HepG2 (cell line): ENCODE measurements at regions not wholly inside any gene's neighbourhood (a gene's known extent, or its start where the extent isn't known, plus 50 kb on each side); places are given as distances from the start of the nearest gene placed in this dataset.

ENCODE experiments used
- ATAC-seq: fragments of 200-7000 bp; cut with Tn5 transposase; 3 replicates; pipeline ENCODE4 v1.9.1; 2020; ENCODE audit warnings: mild to moderate bottlenecking, moderate library complexity
- BruUV-seq: library from RNA; stranded (reverse); fragments of 400-500 nt; replicated peaks from 2 replicates; lab custom pipeline; 2021; lab: Mats Ljungman, UMichigan
- CTCF ChIA-PET: fragments of 300-600 bp; formaldehyde crosslinking; extraction: SDS; loops from one replicate; lab custom pipeline; 2021; ENCODE audit warnings: low total read pairs, inconsistent platforms, low intra/inter-chr PET ratio; lab: Yijun Ruan, JAX
- POLR2A ChIA-PET: fragments of 350-600 bp; sonication (Branson Sonifier 250); formaldehyde crosslinking; loops from one replicate; lab custom pipeline; 2020; ENCODE audit warnings: antibody characterized with exemption, inconsistent platforms; lab: Yijun Ruan, JAX
- DNase-seq: peaks from one replicate; pipeline ENCODE4 v3.0.0-alpha.2; 2015; ENCODE audit warnings: low spot score
- FAIRE-seq: peaks from 3 replicates; lab custom pipeline; 2011; peaks lifted over from hg19 to GRCh38; lab: Jason Lieb, UNC
- H2AFZ ChIP-seq: one replicate; pipeline ENCODE4 v1.6.1; 2011; ENCODE audit warnings: low read length, inconsistent platforms
- H3K27ac ChIP-seq: fragments of 300-600 bp; 3 replicates; pipeline ENCODE4 v1.8.0; 2011; ENCODE audit warnings: mixed run types, mild to moderate bottlenecking, mixed read lengths, low read length, inconsistent platforms; ENCODE audit not compliant: insufficient read depth; ENCODE audit errors: extremely low read length
- H3K27me3 ChIP-seq, 2 experiments: fragments of 200-600 bp in 1 of 2; 2 replicates in 1 of 2; 3 replicates in 1 of 2; pipeline versions ENCODE4 v1.6.0 to v1.8.0; 2011; ENCODE audit warnings: low read length in 2 of 2, mild to moderate bottlenecking in 2 of 2, moderate library complexity in 2 of 2, inconsistent platforms in 1 of 2; ENCODE audit not compliant: insufficient read depth in 2 of 2, control insufficient read depth in 1 of 2
- H3K36me3 ChIP-seq, 2 experiments: fragments of 200-600 bp in 1 of 2; replicated peaks in 1 of 2; 2 replicates in 1 of 2; 3 replicates in 1 of 2; pipeline versions ENCODE4 v1.5.1 to v1.8.0; 2011; ENCODE audit warnings: low read length in 2 of 2, inconsistent platforms in 1 of 2; ENCODE audit not compliant: insufficient read depth in 2 of 2, control insufficient read depth in 1 of 2
- H3K4me1 ChIP-seq: 2 replicates; pipeline ENCODE4 v1.5.1; 2012; ENCODE audit warnings: low read length, inconsistent platforms; ENCODE audit not compliant: insufficient read depth
- H3K4me2 ChIP-seq: 2 replicates; pipeline ENCODE4 v1.6.0; 2011; ENCODE audit warnings: low read depth, low read length, inconsistent platforms
- H3K4me3 ChIP-seq, 3 experiments: fragments of 200-600 bp in 1 of 3; sonication (generic), shearing (Covaris generic) in 1 of 3; replicated peaks in 1 of 3; 2 replicates each; pipeline ENCODE4 v1.5.1; 2011 to 2016; ENCODE audit warnings: low read length in 3 of 3, inconsistent platforms in 2 of 3, low read depth in 2 of 3, mild to moderate bottlenecking in 2 of 3, control low read depth in 1 of 3, mixed read lengths in 1 of 3; ENCODE audit not compliant: insufficient read depth in 1 of 3
- H3K79me2 ChIP-seq: one replicate; pipeline ENCODE4 v1.6.1; 2011; ENCODE audit warnings: low read length, inconsistent platforms; ENCODE audit not compliant: insufficient read depth
- H3K9ac ChIP-seq: 2 replicates; pipeline ENCODE4 v1.6.0; 2011; ENCODE audit warnings: mild to moderate bottlenecking, low read depth, low read length, inconsistent platforms; ENCODE audit not compliant: insufficient read depth
- H3K9me3 ChIP-seq: 2 replicates; pipeline ENCODE4 v1.5.1; 2012; ENCODE audit warnings: mild to moderate bottlenecking, low read length
- H4K20me1 ChIP-seq: 2 replicates; pipeline ENCODE4 v1.6.0; 2011; ENCODE audit warnings: inconsistent platforms, mild to moderate bottlenecking, low read length, moderate library complexity; ENCODE audit not compliant: insufficient read depth
- AGO1 ChIP-seq: fragments of 200-400 bp; formaldehyde crosslinking; IDR thresholded peaks from 2 replicates; pipeline ENCODE4 v1.6.1; 2017; ENCODE audit warnings: mild to moderate bottlenecking, low read depth, low read length, moderate library complexity; ENCODE audit not compliant: poor library complexity, severe bottlenecking
- CHCHD3 ChIP-seq: sonication (generic); formaldehyde crosslinking; IDR thresholded peaks from 2 replicates; pipeline ENCODE4 v1.8.0; 2022; ENCODE audit warnings: mild to moderate bottlenecking, missing genetic modification reagents, moderate library complexity
- CREB3 ChIP-seq: sonication (generic); formaldehyde crosslinking; IDR thresholded peaks from 2 replicates; pipeline ENCODE4 v1.5.0; 2020; ENCODE audit warnings: missing genetic modification reagents
- GTF2F1 ChIP-seq: fragments of 150-350 bp; IDR thresholded peaks from 2 replicates; pipeline ENCODE4 v1.6.1; 2014; ENCODE audit warnings: low read length
- HNRNPLL ChIP-seq: fragments of 200-400 bp; formaldehyde crosslinking; IDR thresholded peaks from 2 replicates; pipeline ENCODE4 v1.6.1; 2017; ENCODE audit warnings: mild to moderate bottlenecking, low read depth, low read length; ENCODE audit not compliant: poor library complexity, severe bottlenecking
- HOXA3 ChIP-seq: sonication (generic); formaldehyde crosslinking; IDR thresholded peaks from 2 replicates; pipeline ENCODE4 v1.5.0; 2020; ENCODE audit warnings: missing genetic modification reagents
- KLF12 ChIP-seq: sonication (generic); formaldehyde crosslinking; IDR thresholded peaks from 2 replicates; pipeline ENCODE4 v1.4.0; 2020; ENCODE audit warnings: missing genetic modification reagents, borderline replicate concordance
- MXI1 ChIP-seq: IDR thresholded peaks from 3 replicates; pipeline ENCODE4 v1.6.1; 2012; ENCODE audit warnings: low read depth, low read length, inconsistent platforms, borderline replicate concordance
- PCBP2 ChIP-seq: fragments of 200-400 bp; formaldehyde crosslinking; optimal IDR thresholded peaks from 2 replicates; pipeline ENCODE3; 2018; ENCODE audit warnings: low read length, low read depth; ENCODE audit not compliant: poor library complexity, severe bottlenecking
- POLR2AphosphoS5 ChIP-seq: IDR thresholded peaks from 2 replicates; pipeline ENCODE4 v1.6.1; 2012; ENCODE audit warnings: low read depth, low read length
- SOX6 ChIP-seq, 2 experiments: fragments of 450-650 bp in 1 of 2; sonication (generic) in 1 of 2; formaldehyde crosslinking in 1 of 2; IDR thresholded peaks; 2 replicates each; pipeline versions ENCODE4 v1.4.0 to v1.6.1; 2017 to 2020; ENCODE audit warnings: antibody characterized with exemption in 1 of 2, mild to moderate bottlenecking in 1 of 2, missing genetic modification reagents in 1 of 2
- TAF15 ChIP-seq: fragments of 200-400 bp; formaldehyde crosslinking; IDR thresholded peaks from one replicate; pipeline ENCODE4 v1.6.1; 2018; ENCODE audit warnings: mild to moderate bottlenecking, low read depth, low read length; ENCODE audit not compliant: poor library complexity, severe bottlenecking
- WIZ ChIP-seq: sonication (generic); formaldehyde crosslinking; IDR thresholded peaks from 2 replicates; pipeline ENCODE4 v1.5.1; 2020; ENCODE audit warnings: mild to moderate bottlenecking, missing genetic modification reagents
- ZBTB33 ChIP-seq: sonication (generic); formaldehyde crosslinking; IDR thresholded peaks from 2 replicates; pipeline ENCODE4 v1.4.0; 2020; ENCODE audit warnings: missing genetic modification reagents
- ZNF30 ChIP-seq: sonication (generic); formaldehyde crosslinking; IDR thresholded peaks from 2 replicates; pipeline ENCODE4 v1.5.0; 2020; ENCODE audit warnings: mild to moderate bottlenecking, missing genetic modification reagents
- ZNF337 ChIP-seq: sonication (generic); formaldehyde crosslinking; IDR thresholded peaks from 2 replicates; pipeline ENCODE4 v1.5.1; 2020; ENCODE audit warnings: missing genetic modification reagents, low read depth, mild to moderate bottlenecking, borderline replicate concordance
- ZNF468 ChIP-seq: sonication (generic); formaldehyde crosslinking; IDR thresholded peaks from 2 replicates; pipeline ENCODE4 v1.8.0; 2022; ENCODE audit warnings: mild to moderate bottlenecking, moderate library complexity, missing genetic modification reagents
- ZNF556 ChIP-seq: sonication (generic); formaldehyde crosslinking; IDR thresholded peaks from 2 replicates; pipeline ENCODE4 v1.4.0; 2020; ENCODE audit warnings: mild to moderate bottlenecking, missing genetic modification reagents, borderline replicate concordance
- ZNF619 ChIP-seq: sonication (generic); formaldehyde crosslinking; IDR thresholded peaks from 2 replicates; pipeline ENCODE4 v1.4.0; 2020; ENCODE audit warnings: mild to moderate bottlenecking, missing genetic modification reagents
- WGBS: methylation state at CpG from one replicate; pipeline ENCODE4 v1.1.6; 2017; ENCODE audit warnings: low lambda C conversion rate; 5-methylcytosine and 5-hydroxymethylcytosine counted together
- in situ Hi-C: cut with HindIII; loops from 2 replicates; pipeline ENCODE4 v1.10.0; 2017; ENCODE audit warnings: low pct_unique_long_range_greater_than_20kb; ENCODE audit not compliant: extremely low pct_ligation_motif_present
- intact Hi-C: fragments of 100-400 bp; cut with micrococcal nuclease; formaldehyde crosslinking; loops from one replicate; pipeline ENCODE4 v1.10.0; 2022; ENCODE audit not compliant: unreplicated experiment
- TF ChIP-seq, protein P1 (sequence below): IDR thresholded peaks from 2 replicates; pipeline ENCODE4 v1.6.1; 2016; ENCODE audit warnings: missing compliant biosample characterization, missing genetic modification reagents, borderline replicate concordance

DNA sequence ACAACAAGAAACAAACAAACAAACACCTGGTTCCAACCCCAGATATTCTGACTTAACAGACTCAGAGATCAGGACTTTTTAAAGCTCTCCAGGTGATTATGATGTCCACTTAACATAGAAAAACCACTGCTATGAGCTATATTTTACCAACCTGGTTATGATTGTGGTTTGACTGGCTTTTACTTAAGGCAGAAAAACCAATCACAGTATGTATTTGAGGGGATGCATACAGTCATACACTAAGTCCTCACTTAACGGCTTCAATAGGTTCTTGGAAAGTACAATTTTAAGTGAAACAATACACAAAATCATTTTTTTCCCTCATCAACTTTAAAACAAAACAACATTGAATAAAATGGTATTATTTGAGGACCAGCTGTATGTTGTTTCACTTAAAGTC is 393.6 kb downstream of the ZEB2 start:
- ATAC-seq (no peak), DNase-seq (no peak), FAIRE-seq (no peak)
- 65% methylated on average over 1 of the region's 1 CpG for WGBS
- H3K27me3 ChIP-seq: no peaks in the 10 kb centered on the region
- H3K4me2 ChIP-seq: no peak overlapping the region
- no peak overlapping the region for H3K9ac ChIP-seq
- H3K27ac ChIP-seq: no peak overlapping the region
- no peaks in the 10 kb centered on the region for H4K20me1 ChIP-seq
- H3K4me1 ChIP-seq: no peaks in the 10 kb centered on the region
- no peak overlapping the region for H2AFZ ChIP-seq
- no peak for TF ChIP-seq AGO1
- no peak for TF ChIP-seq ZNF556 (CRISPR knock-in tag)
- no peak for TF ChIP-seq ZNF468 (CRISPR knock-in tag)
- TF ChIP-seq HNRNPLL: no peak
- no peak for TF ChIP-seq SOX6 (IDR thresholded peaks at IDR 0.05)
- TF ChIP-seq SOX6 (CRISPR knock-in tag; IDR thresholded peaks at IDR 0.05): no peak
- TF ChIP-seq CHCHD3 (CRISPR knock-in tag): no peak
- no peak for TF ChIP-seq HOXA3 (CRISPR knock-in tag)
- no peak for TF ChIP-seq ZNF337 (CRISPR knock-in tag)
- no peak for TF ChIP-seq ZNF30 (CRISPR knock-in tag)
- no peak for TF ChIP-seq CREB3
- TF ChIP-seq GTF2F1: no peak
- no peak for TF ChIP-seq ZBTB33 (CRISPR knock-in tag)
- TF ChIP-seq ZNF619 (CRISPR knock-in tag): no peak
- TF ChIP-seq TAF15: no peak
- no peak for TF ChIP-seq MXI1
- TF ChIP-seq PCBP2: no peak
- TF ChIP-seq WIZ (CRISPR knock-in tag): no peak
- no peak for TF ChIP-seq KLF12 (CRISPR knock-in tag)
- TF ChIP-seq POLR2AphosphoS5: no peak
- TF ChIP-seq, protein P1, sequence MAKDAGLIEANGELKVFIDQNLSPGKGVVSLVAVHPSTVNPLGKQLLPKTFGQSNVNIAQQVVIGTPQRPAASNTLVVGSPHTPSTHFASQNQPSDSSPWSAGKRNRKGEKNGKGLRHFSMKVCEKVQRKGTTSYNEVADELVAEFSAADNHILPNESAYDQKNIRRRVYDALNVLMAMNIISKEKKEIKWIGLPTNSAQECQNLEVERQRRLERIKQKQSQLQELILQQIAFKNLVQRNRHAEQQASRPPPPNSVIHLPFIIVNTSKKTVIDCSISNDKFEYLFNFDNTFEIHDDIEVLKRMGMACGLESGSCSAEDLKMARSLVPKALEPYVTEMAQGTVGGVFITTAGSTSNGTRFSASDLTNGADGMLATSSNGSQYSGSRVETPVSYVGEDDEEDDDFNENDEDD (CRISPR knock-in tag): no peak
- no peaks in the 10 kb centered on the region for H3K36me3 ChIP-seq
- H3K4me3 ChIP-seq: no peak overlapping the region
- ChIA-PET CTCF (no interaction called here), POLR2A (no interaction called here)
- intact Hi-C loops (no loop called here), in situ Hi-C loops (no loop called here)
- no peaks in the 10 kb centered on the region for H3K79me2 ChIP-seq
- H3K9me3 ChIP-seq: no peaks in the 10 kb centered on the region
- no TSS peak for BruUV-seq
